ENCODE measurements at regions not wholly inside any gene's neighbourhood (a gene's known extent, or its start where the extent isn't known, plus 50 kb on each side); places are given as distances from the start of the nearest gene placed in this dataset.

DNA sequence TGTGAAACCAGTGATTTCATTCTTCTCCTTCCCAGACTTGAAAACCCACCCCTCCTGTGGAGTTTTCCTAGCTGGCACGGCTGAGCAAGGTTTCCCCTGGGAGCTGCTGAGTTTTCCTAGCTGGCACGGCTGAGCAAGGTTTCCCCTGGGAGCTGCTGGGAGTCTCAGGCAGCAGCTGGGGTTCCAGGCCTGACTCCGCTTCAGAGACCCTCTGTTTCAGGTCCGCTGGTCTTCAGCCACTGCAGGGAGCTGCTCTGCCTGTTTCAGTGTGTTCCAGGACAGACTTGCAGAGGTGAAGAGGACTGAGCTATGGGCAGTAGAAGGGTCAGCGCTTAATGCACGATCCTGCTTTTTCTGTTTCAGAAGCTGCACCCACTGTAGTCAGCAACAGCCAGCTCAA lies 104.9 kb downstream of the XRCC2 start:
- no peak for TF ChIP-seq CEBPB (IDR thresholded peaks at IDR 0.05)
- TF ChIP-seq YY1 (IDR thresholded peaks at IDR 0.05; ENCODE audit: low read depth): no peak
- no peak for TF ChIP-seq USF1 (IDR thresholded peaks at IDR 0.05)
- TF ChIP-seq RAD21 (IDR thresholded peaks at IDR 0.05; ENCODE audit: low read depth): no peak
- no peak for TF ChIP-seq NFIC (IDR thresholded peaks at IDR 0.05)
- no peak for TF ChIP-seq TAF1 (IDR thresholded peaks at IDR 0.05; ENCODE audit: low read depth)
- TF ChIP-seq, protein P1, sequence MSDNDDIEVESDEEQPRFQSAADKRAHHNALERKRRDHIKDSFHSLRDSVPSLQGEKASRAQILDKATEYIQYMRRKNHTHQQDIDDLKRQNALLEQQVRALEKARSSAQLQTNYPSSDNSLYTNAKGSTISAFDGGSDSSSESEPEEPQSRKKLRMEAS (IDR thresholded peaks at IDR 0.05): no peak
- TF ChIP-seq CREB1 (IDR thresholded peaks at IDR 0.05; ENCODE audit: low read depth): no peak
- no peak for TF ChIP-seq EGR1 (IDR thresholded peaks at IDR 0.05)

- no peak for TF ChIP-seq CEBPB (IDR thresholded peaks at IDR 0.05)
Observed at GRCh38 chr7:152568972-152569371, 107.0 kb downstream of the XRCC2 start.

GRCh38 chr7:152565731-152566130 lies 110.2 kb downstream of the XRCC2 start:
- TF ChIP-seq, protein P2, sequence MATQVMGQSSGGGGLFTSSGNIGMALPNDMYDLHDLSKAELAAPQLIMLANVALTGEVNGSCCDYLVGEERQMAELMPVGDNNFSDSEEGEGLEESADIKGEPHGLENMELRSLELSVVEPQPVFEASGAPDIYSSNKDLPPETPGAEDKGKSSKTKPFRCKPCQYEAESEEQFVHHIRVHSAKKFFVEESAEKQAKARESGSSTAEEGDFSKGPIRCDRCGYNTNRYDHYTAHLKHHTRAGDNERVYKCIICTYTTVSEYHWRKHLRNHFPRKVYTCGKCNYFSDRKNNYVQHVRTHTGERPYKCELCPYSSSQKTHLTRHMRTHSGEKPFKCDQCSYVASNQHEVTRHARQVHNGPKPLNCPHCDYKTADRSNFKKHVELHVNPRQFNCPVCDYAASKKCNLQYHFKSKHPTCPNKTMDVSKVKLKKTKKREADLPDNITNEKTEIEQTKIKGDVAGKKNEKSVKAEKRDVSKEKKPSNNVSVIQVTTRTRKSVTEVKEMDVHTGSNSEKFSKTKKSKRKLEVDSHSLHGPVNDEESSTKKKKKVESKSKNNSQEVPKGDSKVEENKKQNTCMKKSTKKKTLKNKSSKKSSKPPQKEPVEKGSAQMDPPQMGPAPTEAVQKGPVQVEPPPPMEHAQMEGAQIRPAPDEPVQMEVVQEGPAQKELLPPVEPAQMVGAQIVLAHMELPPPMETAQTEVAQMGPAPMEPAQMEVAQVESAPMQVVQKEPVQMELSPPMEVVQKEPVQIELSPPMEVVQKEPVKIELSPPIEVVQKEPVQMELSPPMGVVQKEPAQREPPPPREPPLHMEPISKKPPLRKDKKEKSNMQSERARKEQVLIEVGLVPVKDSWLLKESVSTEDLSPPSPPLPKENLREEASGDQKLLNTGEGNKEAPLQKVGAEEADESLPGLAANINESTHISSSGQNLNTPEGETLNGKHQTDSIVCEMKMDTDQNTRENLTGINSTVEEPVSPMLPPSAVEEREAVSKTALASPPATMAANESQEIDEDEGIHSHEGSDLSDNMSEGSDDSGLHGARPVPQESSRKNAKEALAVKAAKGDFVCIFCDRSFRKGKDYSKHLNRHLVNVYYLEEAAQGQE (IDR thresholded peaks at IDR 0.05; ENCODE audit: low read depth): no peak
- no peak for TF ChIP-seq CREB1 (IDR thresholded peaks at IDR 0.05; ENCODE audit: low read depth)
- no peak for TF ChIP-seq EP300 (IDR thresholded peaks at IDR 0.05; ENCODE audit: borderline replicate concordance)
- TF ChIP-seq EGR1 (IDR thresholded peaks at IDR 0.05): no peak
- TF ChIP-seq RAD21 (IDR thresholded peaks at IDR 0.05; ENCODE audit: low read depth): no peak
- TF ChIP-seq ZBTB7A (IDR thresholded peaks at IDR 0.05; ENCODE audit: low read depth): no peak
- TF ChIP-seq CEBPB (IDR thresholded peaks at IDR 0.05): no peak
- TF ChIP-seq TEAD4 (IDR thresholded peaks at IDR 0.05): no peak
- no peak for TF ChIP-seq NFIC (IDR thresholded peaks at IDR 0.05)
- TF ChIP-seq TAF1 (IDR thresholded peaks at IDR 0.05; ENCODE audit: low read depth): no peak
- no peak for TF ChIP-seq USF1 (IDR thresholded peaks at IDR 0.05)
- no peak for TF ChIP-seq FOXM1 (IDR thresholded peaks at IDR 0.05; ENCODE audit: borderline replicate concordance, low read depth)
- TF ChIP-seq TCF12 (IDR thresholded peaks at IDR 0.05; ENCODE audit: low read depth): no peak
- TF ChIP-seq, protein P1 (IDR thresholded peaks at IDR 0.05): no peak
- no peak for TF ChIP-seq YY1 (IDR thresholded peaks at IDR 0.05; ENCODE audit: low read depth)

DNA sequence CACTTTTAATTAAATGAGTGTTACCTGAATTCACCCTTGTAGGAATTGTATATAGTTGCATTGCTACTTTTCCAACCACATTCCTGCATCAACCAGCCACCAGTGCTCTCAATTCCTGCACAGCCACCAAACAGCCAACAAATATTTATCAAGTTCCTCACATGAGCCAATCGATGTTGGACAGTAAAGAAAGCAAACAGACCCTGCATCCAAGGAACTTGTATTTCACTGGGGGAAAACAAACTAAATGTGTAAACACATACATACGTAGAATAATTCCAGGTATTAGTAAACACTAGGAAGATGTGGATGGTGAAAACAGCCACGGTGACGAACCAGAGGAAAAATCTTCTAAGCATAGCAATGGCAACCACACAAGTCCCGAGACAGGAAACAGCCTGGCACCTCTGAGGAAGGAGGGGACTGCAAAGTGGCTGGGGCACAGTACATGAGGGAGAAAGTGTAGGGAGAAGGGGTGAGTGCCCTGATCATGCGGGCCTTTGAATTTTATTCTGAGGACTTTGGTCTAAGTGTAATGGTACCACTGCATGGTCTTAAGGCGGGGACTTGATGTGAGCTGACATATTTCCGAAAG lies 111.2 kb downstream of the XRCC2 start:
- TF ChIP-seq USF1 (IDR thresholded peaks at IDR 0.05): no peak
- TF ChIP-seq FOXM1 (IDR thresholded peaks at IDR 0.05; ENCODE audit: borderline replicate concordance, low read depth): no peak
- no peak for TF ChIP-seq CEBPB (IDR thresholded peaks at IDR 0.05)
- TF ChIP-seq, protein P2 (IDR thresholded peaks at IDR 0.05; ENCODE audit: low read depth): no peak
- no peak for TF ChIP-seq NFIC (IDR thresholded peaks at IDR 0.05)
- TF ChIP-seq EGR1 (IDR thresholded peaks at IDR 0.05): no peak
- TF ChIP-seq TAF1 (IDR thresholded peaks at IDR 0.05; ENCODE audit: low read depth): no peak
- no peak for TF ChIP-seq EP300 (IDR thresholded peaks at IDR 0.05; ENCODE audit: borderline replicate concordance)
- no peak for TF ChIP-seq ZBTB7A (IDR thresholded peaks at IDR 0.05; ENCODE audit: low read depth)
- TF ChIP-seq TCF12 (IDR thresholded peaks at IDR 0.05; ENCODE audit: low read depth): no peak

DNA sequence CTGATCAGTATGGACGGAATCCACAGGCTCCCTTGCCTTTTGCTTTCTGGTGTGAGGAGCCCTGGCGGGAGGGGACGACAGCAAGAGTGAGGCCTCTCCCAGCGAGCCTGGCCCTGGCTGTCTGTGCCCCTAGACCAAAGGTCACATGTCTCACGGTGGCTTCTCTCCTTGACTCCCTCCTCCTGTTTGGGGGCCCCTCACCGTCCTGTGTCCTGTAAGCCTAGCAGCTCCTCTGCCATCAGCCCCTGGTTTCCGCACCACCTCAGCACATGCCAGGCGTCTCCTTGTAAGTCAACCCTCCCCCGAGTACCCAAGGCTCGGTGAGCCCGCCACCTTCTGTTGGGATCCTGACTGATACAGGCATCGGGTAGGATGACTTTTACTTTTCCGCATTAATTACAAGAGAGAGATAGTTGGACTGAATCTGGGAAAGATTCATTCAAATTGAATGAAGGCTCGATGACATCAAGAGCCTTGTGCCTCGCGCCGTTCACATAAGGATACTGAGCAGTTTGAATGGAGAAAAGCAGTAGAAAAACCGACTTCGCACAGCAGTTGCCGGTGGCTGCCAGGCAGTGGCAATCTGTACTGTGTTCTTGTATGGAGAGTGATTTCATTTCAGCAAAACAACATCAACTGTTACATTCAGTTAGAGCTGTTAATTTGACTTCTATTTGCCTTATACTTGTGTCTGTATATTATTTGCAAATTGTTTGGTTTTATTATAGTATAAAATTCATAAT lies 119.8 kb downstream of the XRCC2 start:
- TF ChIP-seq FOXM1 (IDR thresholded peaks at IDR 0.05; ENCODE audit: borderline replicate concordance, low read depth) (no peak), YY1 (IDR thresholded peaks at IDR 0.05; ENCODE audit: low read depth) (no peak), TEAD4 (IDR thresholded peaks at IDR 0.05) (no peak), NFIC (IDR thresholded peaks at IDR 0.05) (no peak), CREB1 (IDR thresholded peaks at IDR 0.05; ENCODE audit: low read depth) (no peak), RAD21 (IDR thresholded peaks at IDR 0.05; ENCODE audit: low read depth) (no peak), CEBPB (IDR thresholded peaks at IDR 0.05) (no peak), EP300 (IDR thresholded peaks at IDR 0.05; ENCODE audit: borderline replicate concordance) (no peak), TAF1 (IDR thresholded peaks at IDR 0.05; ENCODE audit: low read depth) (no peak), USF1 (IDR thresholded peaks at IDR 0.05) (no peak), TCF12 (IDR thresholded peaks at IDR 0.05; ENCODE audit: low read depth) (no peak), EGR1 (IDR thresholded peaks at IDR 0.05) (no peak)
- TF ChIP-seq, protein P2 (IDR thresholded peaks at IDR 0.05; ENCODE audit: low read depth): no peak
- TF ChIP-seq, protein P1 (IDR thresholded peaks at IDR 0.05): no peak
